HG02759 (cell line): ENCODE measurements at regions not wholly inside any gene's neighbourhood (a gene's known extent, or its start where the extent isn't known, plus 50 kb on each side); places are given as distances from the start of the nearest gene placed in this dataset.

Experiments used
- ATAC-seq: cut with Tn5 transposase; IDR thresholded peaks from one replicate; pipeline ENCODE4 v1.9.1; 2021; ENCODE audit warnings: mild to moderate bottlenecking, moderate library complexity; ENCODE audit not compliant: unreplicated experiment

DNA sequence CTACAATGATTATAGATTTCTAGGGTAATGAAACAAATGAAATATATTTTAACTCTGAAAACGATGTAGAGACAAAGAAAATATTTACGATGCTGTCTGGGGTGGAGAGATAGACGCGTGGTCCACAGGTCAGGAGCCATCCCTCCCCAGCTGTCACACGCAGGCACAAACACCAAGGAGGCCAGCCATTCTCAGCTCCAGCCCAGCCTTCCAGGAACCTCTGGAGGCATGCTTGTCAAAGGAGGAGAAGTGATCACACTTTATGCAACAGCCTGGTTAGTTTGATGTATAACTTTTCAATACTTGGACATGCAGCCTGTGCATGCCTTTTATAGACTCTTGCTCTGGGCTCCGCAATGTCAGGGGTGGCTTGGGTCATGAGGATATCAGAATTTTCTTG is 391.5 kb upstream of the MGMT start:
- ATAC-seq, result no peak

DNA sequence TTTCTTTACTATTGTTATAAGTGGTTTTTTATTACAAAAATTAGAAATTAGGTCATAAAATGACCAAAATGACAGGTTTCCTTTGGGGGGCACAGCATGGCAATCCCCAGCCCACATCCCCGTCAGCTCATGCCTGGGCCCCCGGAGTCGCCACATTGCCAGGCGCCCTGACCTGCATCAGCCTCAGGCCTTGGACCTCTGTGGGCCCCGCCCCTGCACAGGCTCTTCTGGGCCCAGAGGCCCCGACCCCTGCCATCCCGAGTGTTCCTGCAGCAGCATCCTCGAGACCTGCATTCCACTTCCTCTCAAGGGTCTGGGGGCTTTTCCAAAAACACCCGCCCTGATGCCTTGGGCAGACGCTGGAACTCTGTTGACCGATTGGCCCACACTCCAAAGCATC is 391.1 kb upstream of the MGMT start:
- no peak for ATAC-seq

DNA sequence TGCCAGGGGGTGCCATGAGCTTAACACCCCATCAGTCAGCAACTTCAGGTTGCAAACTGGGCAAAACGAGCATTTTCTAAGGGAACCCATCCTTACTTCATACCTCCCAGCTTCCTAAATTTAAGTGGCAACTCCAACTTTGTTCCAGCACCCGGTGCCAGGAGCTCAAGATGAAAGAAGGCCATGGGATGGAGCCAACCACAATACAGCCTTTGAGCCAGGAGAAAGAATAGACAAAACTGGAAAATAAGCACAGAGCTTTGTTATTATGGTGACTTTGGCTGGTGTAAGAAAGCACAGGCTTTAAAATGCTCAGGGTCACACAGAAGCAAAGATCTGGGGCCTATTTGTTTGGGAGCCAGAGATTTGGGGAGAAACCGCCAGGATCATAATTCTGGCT is 388.7 kb upstream of the MGMT start:
- ATAC-seq, result no peak

- ATAC-seq, result no peak
Measured at GRCh38 chr10:129078746-129079145, 388.3 kb upstream of the MGMT start.

DNA sequence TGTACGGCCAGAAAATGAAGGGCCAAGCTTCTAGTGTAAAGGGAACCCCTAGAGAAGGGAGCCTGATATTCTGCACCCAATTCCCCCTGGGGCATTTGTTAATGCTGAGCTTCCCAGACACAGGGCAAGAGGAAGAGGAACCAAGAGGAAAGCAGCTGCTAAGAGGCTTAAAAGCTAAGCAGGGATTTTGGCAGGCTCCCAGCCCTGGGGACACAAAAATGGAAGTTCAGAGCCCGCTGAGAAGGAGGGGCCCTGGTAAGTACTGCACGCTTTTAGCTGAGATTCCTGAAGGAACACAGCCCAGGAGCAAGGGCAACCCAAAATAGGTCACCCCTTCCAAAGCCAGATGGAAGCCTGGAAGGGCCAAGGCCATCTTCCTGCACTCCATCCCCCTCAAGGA is 387.3 kb upstream of the MGMT start:
- ATAC-seq, result no peak

GRCh38 chr10:129085811-129086210 is 381.2 kb upstream of the MGMT start:
- ATAC-seq, result no peak

DNA sequence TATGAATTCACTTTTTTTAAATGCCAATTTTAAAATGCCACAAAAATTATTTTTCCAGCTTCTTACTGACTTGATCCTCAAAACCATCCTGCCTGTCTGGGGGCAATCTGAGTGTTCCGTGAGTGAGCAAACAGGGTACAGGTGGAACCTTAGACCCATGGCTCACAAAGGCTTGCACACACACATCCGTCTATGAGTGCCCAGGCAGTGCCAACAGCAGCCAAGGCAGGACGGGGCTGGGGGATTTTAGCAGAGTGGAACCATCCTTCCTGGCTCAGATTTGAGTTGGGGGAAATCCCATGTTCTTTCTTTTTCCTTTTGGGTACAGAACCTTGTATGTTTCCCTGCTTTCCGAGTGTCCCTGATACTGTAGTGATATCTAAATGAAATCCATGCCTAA is 377.7 kb upstream of the MGMT start:
- ATAC-seq, result no peak

GRCh38 chr10:129090165-129090564 is 376.9 kb upstream of the MGMT start:
- no peak for ATAC-seq

GRCh38 chr10:129090618-129091366 is 376.2 kb upstream of the MGMT start:
- no peak for ATAC-seq

DNA sequence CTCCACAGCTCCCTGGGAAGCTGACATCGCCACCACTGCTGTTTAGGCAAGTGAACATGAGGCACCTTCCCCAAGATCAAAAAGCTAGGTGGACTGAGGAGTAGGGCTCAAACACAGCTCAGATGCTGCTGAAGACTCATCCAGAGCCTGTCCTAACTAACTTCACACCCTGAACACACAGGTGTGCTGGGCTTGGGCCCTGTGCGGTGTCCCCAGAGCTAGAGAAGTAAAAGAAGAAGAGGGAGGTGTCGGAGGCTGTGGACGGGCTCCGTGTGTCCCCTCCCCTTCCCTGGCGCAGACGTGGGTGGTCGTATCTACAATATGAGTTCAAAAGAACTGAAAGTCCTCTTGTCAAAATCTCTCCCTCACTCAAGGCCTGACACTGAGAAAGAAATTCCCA is 373.4 kb upstream of the MGMT start:
- ATAC-seq, result no peak

- no peak for ATAC-seq
Measured at GRCh38 chr10:129094233-129094632, 372.8 kb upstream of the MGMT start.

DNA sequence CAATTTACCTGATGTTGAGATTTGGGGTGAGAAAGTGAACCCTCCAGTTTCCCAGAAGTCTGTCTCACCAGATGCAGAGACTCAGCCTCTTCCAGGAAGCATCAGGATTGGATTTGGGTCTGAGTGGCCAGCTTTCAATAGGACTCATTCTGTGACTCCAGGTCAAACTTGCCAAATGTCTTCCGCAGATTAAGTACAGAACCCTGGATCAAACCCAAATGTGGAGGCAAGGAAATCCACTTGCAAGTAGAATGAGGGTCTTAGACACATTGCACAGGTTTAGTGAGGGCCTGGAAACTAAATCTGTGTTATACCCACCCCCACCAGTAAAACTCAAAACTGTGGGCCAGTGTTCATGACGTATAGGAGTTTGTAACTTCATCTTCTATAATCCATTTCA is 372.2 kb upstream of the MGMT start:
- ATAC-seq, result no peak

GRCh38 chr10:129095680-129096064 is 371.4 kb upstream of the MGMT start:
- no peak for ATAC-seq

- no peak for ATAC-seq
Measured at GRCh38 chr10:129096065-129096984, 370.7 kb upstream of the MGMT start.

GRCh38 chr10:129097776-129098330 is 369.2 kb upstream of the MGMT start:
- ATAC-seq, result no peak

DNA sequence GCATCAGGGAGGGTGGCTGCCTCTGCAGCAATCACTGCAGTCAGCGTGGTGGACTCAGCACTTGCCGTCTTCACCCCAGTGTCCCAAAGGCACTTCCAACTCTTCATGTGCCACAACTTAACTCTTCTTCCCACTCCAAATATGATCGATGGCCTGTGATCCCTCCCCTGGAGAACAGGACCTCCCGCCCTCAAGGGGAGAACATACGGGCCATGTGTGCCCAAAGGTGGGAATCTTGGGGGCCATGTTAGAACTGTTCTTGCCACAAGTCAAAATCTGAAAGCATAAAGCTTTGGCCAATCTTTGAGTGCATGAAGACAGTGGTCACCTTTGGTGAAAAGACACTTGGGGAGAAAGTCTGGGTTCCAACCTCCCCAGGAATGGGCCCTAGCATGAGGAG is 368.5 kb upstream of the MGMT start:
- no peak for ATAC-seq

DNA sequence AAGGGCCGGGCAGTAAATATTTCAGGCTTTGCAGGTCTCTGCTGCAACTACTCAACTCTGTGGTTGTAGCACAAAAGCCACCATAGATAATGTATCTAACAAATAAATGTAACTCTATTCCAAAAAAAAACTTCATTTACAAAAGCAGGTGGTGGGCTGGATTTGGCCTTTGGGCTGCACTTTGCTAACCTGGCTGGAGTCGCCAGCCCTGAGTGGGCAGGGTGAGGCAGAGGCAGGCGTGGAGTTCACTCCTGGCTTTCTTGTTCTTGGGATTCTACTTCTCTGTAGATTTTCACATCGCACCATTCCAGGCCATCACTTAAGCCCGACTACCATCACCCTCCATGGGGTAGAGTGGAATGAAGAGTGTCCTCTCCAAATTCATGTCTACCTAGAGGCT is 367.6 kb upstream of the MGMT start:
- ATAC-seq, result no peak

DNA sequence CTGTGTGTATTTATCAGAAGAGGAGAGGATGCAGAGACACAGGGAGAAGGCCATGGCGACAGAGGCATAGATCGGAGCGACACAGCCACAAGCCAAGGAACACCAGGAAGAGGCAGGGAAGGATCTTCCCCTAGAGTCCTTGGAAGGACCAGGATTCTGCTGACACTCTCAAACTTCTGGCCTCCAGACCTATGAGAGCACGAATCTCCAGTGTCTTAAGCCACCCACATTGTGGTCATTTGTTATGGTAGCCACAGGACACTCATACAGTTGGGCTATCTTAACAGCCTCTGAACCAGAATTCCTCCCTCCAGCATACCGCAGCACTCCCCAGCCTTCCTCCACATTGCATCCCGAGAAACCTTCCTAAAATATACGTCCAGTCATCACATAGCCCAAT is 367.0 kb upstream of the MGMT start:
- ATAC-seq, result no peak

DNA sequence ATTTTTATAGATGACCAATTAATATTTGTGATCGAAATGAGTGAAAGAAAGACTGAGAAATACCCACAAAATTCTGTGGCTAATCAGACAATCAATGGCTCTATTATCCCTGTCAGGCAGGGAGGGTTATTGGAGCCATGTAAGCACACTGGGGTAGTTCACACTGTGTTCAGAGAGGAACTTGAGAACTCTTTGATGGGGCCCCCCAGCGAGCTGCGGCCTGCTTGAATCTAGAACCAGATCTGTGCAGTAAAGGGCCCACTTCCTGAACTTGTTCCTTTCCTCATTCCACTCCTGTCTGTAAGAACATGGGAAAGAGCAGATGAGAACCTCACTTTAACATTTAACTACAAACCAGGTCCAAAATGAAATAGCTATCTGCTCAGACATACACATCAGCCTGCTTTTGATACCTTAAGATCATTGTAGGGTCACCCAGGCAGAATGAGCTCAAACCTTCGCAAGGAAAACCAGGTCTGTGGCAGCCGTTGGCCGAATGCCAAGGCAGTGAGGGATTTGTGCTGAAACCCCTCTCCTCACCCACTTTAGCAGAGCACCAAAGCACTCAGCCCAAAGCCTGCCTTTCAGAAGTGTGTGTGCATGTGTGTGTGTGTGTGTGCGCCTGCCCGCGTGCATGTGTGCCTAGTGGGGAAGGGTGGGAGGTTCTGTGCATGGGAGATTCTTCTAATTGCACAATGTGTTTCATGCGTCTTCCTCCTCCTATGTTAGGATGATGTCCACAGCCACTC is 365.6 kb upstream of the MGMT start:
- no peak for ATAC-seq

DNA sequence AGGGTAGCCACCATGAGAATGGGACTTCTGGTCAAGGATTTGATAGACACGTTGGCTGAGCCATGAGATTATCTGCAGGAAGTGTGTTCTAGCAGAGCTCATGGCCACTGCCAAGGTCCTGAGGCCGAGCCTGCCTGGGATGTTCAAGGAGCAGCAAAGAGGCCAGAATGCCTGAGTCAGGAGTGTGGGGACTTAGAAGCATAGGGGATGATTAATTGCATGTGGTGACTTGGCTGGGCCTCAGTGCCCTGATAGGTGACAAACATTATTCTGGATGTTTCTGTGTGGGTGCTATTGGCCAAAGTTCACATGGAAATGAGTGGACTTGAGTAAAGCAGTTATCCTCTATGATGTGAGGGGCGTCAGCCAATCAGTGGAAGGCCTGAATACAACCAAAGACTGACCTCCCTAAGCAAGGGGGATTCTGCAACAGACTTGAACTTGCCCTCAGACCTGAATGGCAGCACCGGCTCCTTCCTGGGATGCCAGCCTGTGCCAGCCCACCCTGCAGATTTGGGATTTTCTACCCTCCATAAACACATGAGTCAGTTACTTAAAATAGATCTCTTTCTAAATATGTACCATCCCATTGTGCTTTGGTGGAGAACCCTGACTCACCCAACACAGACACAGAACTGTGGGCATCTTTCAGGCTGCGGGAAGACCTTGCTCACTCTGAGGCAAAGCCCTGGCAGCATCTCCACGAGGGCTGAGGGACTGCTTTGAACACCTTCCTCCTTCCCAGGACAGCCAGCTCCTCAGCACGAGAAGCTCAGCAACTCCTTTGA is 363.9 kb upstream of the MGMT start:
- no peak for ATAC-seq
